HCT116 (cell line): ENCODE measurements at regions not wholly inside any gene's neighbourhood (a gene's known extent, or its start where the extent isn't known, plus 50 kb on each side); places are given as distances from the start of the nearest gene placed in this dataset.
"Not testable (repeated sequence)": the region's sequence is repeated elsewhere in the genome, so short reads cannot be mapped to it uniquely, and the experiment has no call there.

Source experiments
- ATAC-seq: fragments of 200-7000 bp; cut with Tn5 transposase; 2 replicates; pipeline ENCODE4 v1.9.1; 2020; ENCODE audit warnings: mild to moderate bottlenecking, moderate library complexity
- BruUV-seq: library from RNA; stranded (reverse); fragments of 400-500 nt; replicated peaks from 2 replicates; lab custom pipeline; 2021; lab: Mats Ljungman, UMichigan
- CTCF ChIA-PET: fragments of 300-600 bp; sonication (Branson Sonifier 250); formaldehyde crosslinking; loops from one replicate; lab custom pipeline; 2021; ENCODE audit warnings: antibody characterized with exemption; lab: Charles Lee
- POLR2A ChIA-PET: fragments of 300-600, 350-600 bp; sonication (Branson Sonifier 250); formaldehyde crosslinking; loops from one replicate; lab custom pipeline; 2021; ENCODE audit warnings: antibody characterized with exemption; lab: Charles Lee
- RAD21 ChIA-PET, 2 experiments: fragments of 300-600 bp; sonication (Branson Sonifier 250); formaldehyde crosslinking; loops; one replicate each; lab custom pipeline; 2023; ENCODE audit warnings: low total read pairs in 2 of 2; ENCODE audit not compliant: uncharacterized antibody in 2 of 2, unreplicated experiment in 2 of 2, low non-redundant PET in 1 of 2; lab: Charles Lee
- DNase-seq: peaks from one replicate; pipeline ENCODE4 v3.0.0-alpha.2; 2010; ENCODE audit warnings: low read depth, low spot score
- H2AFZ ChIP-seq: fragments of 200-600 bp; shearing (Covaris generic), sonication (generic); 2 replicates; pipeline ENCODE4 v1.6.1; 2017; ENCODE audit warnings: low read depth, mixed run types, mixed read lengths, antibody characterized with exemption, low read length; ENCODE audit not compliant: poor library complexity, severe bottlenecking
- H3K27ac ChIP-seq: 2 replicates; pipeline ENCODE4 v1.5.1; 2012; ENCODE audit warnings: low read depth, low read length
- H3K27me3 ChIP-seq: fragments of 200-600 bp; sonication (generic); 2 replicates; pipeline ENCODE4 v1.6.1; 2016; ENCODE audit warnings: mixed run types, low read length, mixed read lengths; ENCODE audit not compliant: insufficient read depth
- H3K36me3 ChIP-seq, 2 experiments: fragments of 200-500 bp in 1 of 2; fragments of 200-600 bp in 1 of 2; sonication (Bioruptor generic) in 1 of 2; sonication (generic) in 1 of 2; 2 replicates each; pipeline versions ENCODE4 v1.5.1 to v1.6.1; 2014 to 2016; ENCODE audit warnings: low read length in 2 of 2, inconsistent platforms in 1 of 2, mixed read lengths in 1 of 2, mixed run types in 1 of 2; ENCODE audit not compliant: insufficient read depth in 2 of 2, control insufficient read depth in 1 of 2
- H3K4me1 ChIP-seq, 2 experiments: fragments of 200-600 bp in 1 of 2; sonication (generic) in 1 of 2; 2 replicates each; pipeline versions ENCODE4 v1.5.1 to v1.6.1; 2012 to 2017; ENCODE audit warnings: low read length in 2 of 2, inconsistent platforms in 1 of 2, mild to moderate bottlenecking in 1 of 2, mixed read lengths in 1 of 2, mixed run types in 1 of 2, moderate library complexity in 1 of 2; ENCODE audit not compliant: insufficient read depth in 2 of 2, control insufficient read depth in 1 of 2
- H3K4me2 ChIP-seq: fragments of 200-600 bp; sonication (generic); 2 replicates; pipeline ENCODE4 v1.6.1; 2017; ENCODE audit warnings: mixed run types, low read length, mixed read lengths
- H3K4me3 ChIP-seq, 2 experiments: fragments of 200-600 bp in 1 of 2; sonication (generic) in 1 of 2; replicated peaks in 1 of 2; 2 replicates each; pipeline ENCODE4 v1.5.1; 2011 to 2016; ENCODE audit warnings: low read length in 2 of 2, control low read depth in 1 of 2, low read depth in 1 of 2, mild to moderate bottlenecking in 1 of 2, mixed read lengths in 1 of 2, mixed run types in 1 of 2
- H3K79me2 ChIP-seq: fragments of 200-600 bp; sonication (generic); 2 replicates; pipeline ENCODE4 v1.6.1; 2017; ENCODE audit warnings: mild to moderate bottlenecking, mixed run types, low read length, moderate library complexity, mixed read lengths; ENCODE audit not compliant: insufficient read depth
- H3K9ac ChIP-seq: fragments of 200-600 bp; sonication (generic); 2 replicates; pipeline ENCODE4 v1.6.1; 2016; ENCODE audit warnings: low read length, mixed read lengths
- H3K9me2 ChIP-seq: fragments of 200-600 bp; sonication (generic), shearing (Covaris generic); 2 replicates; pipeline ENCODE4 v1.6.1; 2017; ENCODE audit warnings: mixed run types, mild to moderate bottlenecking, moderate library complexity; ENCODE audit not compliant: insufficient read depth
- H3K9me3 ChIP-seq, 2 experiments: fragments of 200-500 bp in 1 of 2; fragments of 200-600 bp in 1 of 2; sonication (Bioruptor generic) in 1 of 2; sonication (generic) in 1 of 2; 2 replicates each; pipeline ENCODE4 v1.6.1; 2014 to 2017; ENCODE audit warnings: low read length in 2 of 2, mixed read lengths in 2 of 2, inconsistent platforms in 1 of 2, low read depth in 1 of 2, mild to moderate bottlenecking in 1 of 2, mixed run types in 1 of 2, moderate library complexity in 1 of 2; ENCODE audit not compliant: control insufficient read depth in 1 of 2, insufficient read depth in 1 of 2
- H4K20me1 ChIP-seq: fragments of 200-600 bp; sonication (generic), shearing (Covaris generic); 2 replicates; pipeline ENCODE4 v1.6.1; 2017; ENCODE audit warnings: mixed run types, mild to moderate bottlenecking, moderate library complexity; ENCODE audit not compliant: insufficient read depth
- intact Hi-C: fragments of 100-400 bp; cut with micrococcal nuclease; formaldehyde crosslinking; loops from 2 replicates; pipeline ENCODE4 v1.10.0; 2022

- POLR2A ChIA-PET, DNase-seq, RAD21 ChIA-PET: not testable (repeated sequence)
Measured at GRCh38 chr22:11310647-11311046, 4217.3 kb upstream of the OR11H1 start.

DNA sequence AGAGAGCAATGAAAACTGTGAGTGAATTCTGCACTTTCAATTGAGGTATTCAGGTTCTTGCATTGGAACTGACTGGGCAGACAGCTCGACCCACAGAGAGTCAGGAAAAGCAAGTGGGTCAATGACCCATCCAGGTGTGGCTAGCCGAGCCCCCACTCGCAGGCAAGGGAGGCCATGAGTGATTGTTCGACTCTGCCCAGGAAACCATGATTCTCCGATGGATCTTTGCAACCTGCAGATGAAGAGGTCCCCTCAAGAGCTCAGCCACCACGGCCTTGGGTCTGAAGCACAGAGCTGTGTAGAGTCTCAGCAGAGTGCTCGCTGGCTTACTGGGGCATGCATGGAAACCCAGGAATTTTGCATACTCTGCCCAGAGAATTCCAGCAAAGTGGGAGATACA lies 4215.4 kb upstream of the OR11H1 start:
- H2AFZ ChIP-seq, H4K20me1 ChIP-seq, DNase-seq, intact Hi-C loops, H3K9ac ChIP-seq, H3K27me3 ChIP-seq, H3K4me1 ChIP-seq, ATAC-seq, H3K36me3 ChIP-seq, CTCF ChIA-PET, RAD21 ChIA-PET, POLR2A ChIA-PET, H3K4me3 ChIP-seq, H3K79me2 ChIP-seq, BruUV-seq, H3K9me3 ChIP-seq, H3K4me2 ChIP-seq, H3K9me2 ChIP-seq, H3K27ac ChIP-seq: not testable (repeated sequence)

More at GRCh38 chr22:11310647-11311046, 4217.3 kb upstream of the OR11H1 start:
- H4K20me1 ChIP-seq, H2AFZ ChIP-seq, H3K4me3 ChIP-seq, H3K9me2 ChIP-seq, H3K27ac ChIP-seq, H3K4me2 ChIP-seq, H3K4me1 ChIP-seq, H3K79me2 ChIP-seq, H3K36me3 ChIP-seq, CTCF ChIA-PET, BruUV-seq, H3K9ac ChIP-seq, ATAC-seq, intact Hi-C loops, H3K27me3 ChIP-seq: not testable (repeated sequence)
- peaks cover 0 to 12% of the 10 kb centered on the region in 2 experiments; a peak in 2 of 4 replicates for H3K9me3 ChIP-seq

DNA sequence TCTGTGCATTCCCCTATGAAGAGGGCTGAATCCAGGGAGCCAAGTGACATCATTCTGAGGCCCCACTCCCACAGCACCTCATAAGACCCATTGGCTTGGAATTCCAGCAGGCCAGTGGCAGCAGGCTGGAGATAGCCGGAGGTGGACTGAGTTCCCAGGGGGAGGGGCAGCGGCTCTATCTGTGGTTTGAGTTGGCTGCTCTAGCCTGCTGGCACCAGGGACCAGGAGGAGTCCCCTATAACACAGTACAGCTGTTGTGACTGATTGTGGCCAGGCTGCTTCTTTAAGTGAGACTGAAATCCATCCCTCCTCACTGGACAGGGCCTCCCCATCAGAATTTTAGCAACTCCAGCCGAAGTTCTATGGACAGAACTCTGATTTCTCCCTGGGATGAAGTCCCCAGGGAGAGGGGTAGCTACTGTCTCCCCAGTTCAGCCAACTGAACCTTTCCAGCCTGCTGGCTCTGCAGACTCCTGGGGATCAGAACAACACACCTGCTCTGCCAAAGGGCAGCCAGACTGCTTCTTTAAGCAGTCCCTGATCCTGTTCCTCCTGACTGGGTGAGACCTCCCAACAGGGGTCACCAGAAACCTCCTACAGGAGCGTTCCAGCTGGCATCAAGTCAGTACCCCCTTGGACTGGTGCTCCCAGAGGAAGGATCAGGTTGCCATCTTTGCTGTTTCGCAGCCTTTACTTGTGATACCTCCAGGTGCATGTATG lies 4214.8 kb upstream of the OR11H1 start:
- H2AFZ ChIP-seq, H4K20me1 ChIP-seq, H3K36me3 ChIP-seq, H3K9ac ChIP-seq, CTCF ChIA-PET, H3K4me2 ChIP-seq, H3K9me3 ChIP-seq, H3K27me3 ChIP-seq, POLR2A ChIA-PET, DNase-seq, H3K27ac ChIP-seq, H3K4me3 ChIP-seq, BruUV-seq, H3K79me2 ChIP-seq, ATAC-seq, RAD21 ChIA-PET, H3K4me1 ChIP-seq, intact Hi-C loops, H3K9me2 ChIP-seq: not testable (repeated sequence)

DNA sequence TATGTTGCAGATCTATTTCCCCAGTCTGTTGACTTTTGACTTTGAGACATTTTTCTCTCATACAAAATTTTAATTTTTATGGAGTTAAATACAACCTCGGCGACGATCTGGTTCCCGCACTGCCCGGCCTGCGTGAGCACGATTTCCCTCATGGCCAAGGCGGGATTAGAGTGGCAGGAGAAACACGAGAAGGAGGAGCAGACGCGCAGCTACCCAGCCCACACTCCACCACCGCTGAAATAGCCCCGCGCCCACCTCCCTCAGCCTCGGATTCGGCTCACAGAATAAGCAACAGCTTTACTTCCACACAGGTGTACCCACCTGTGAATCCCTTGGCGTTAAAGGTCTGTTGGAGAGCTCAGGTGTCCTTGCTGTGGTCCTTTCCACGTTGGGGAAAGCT lies 4209.4 kb upstream of the OR11H1 start:
- H3K27ac ChIP-seq, POLR2A ChIA-PET, CTCF ChIA-PET, H3K4me1 ChIP-seq, H3K9ac ChIP-seq, RAD21 ChIA-PET, DNase-seq, H2AFZ ChIP-seq, H3K27me3 ChIP-seq, H3K9me3 ChIP-seq, H3K4me2 ChIP-seq, ATAC-seq, H3K36me3 ChIP-seq, H4K20me1 ChIP-seq, H3K4me3 ChIP-seq, H3K79me2 ChIP-seq, intact Hi-C loops, BruUV-seq, H3K9me2 ChIP-seq: not testable (repeated sequence)
